ENCODE measurements at regions not wholly inside any gene's neighbourhood (a gene's known extent, or its start where the extent isn't known, plus 50 kb on each side); places are given as distances from the start of the nearest gene placed in this dataset.

- no peak for DNase-seq (ENCODE audit: extremely low read depth in 1 of 2, low read depth in 1 of 2)
These were observed 319.4 kb upstream of the NR2F2 start for GRCh38 chr15:96011136-96011535.

- no peak for DNase-seq (ENCODE audit: extremely low read depth in 1 of 2, low read depth in 1 of 2)
These were observed 315.6 kb upstream of the NR2F2 start for GRCh38 chr15:96014939-96015338.

DNA sequence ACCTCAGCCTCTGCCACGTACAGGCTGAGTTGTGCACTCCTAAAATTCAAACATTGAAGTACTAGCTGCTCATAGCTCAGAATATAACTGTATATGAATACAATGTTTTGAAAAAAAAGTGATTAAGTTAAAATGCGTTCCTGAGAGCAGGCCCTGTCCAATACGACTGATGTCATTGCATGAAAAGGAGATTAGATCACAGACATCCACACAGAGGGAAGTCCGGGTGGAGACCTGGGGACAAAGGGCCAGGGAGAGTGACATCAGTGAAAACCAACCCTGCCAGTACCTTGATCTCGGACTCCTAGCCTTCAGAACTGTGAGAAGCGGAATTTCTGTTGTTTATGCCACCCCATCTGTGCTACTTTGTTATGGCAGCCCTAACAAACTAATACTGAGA is 311.4 kb upstream of the NR2F2 start:
- DNase-seq (ENCODE audit: extremely low read depth in 1 of 2, low read depth in 1 of 2): no peak

- DNase-seq (ENCODE audit: extremely low read depth in 1 of 2, low read depth in 1 of 2): no peak
These were observed 310.4 kb upstream of the NR2F2 start for GRCh38 chr15:96020133-96020532.

- no peak for DNase-seq (ENCODE audit: extremely low read depth in 1 of 2, low read depth in 1 of 2)
These were observed 309.7 kb upstream of the NR2F2 start for GRCh38 chr15:96020797-96021196.

DNA sequence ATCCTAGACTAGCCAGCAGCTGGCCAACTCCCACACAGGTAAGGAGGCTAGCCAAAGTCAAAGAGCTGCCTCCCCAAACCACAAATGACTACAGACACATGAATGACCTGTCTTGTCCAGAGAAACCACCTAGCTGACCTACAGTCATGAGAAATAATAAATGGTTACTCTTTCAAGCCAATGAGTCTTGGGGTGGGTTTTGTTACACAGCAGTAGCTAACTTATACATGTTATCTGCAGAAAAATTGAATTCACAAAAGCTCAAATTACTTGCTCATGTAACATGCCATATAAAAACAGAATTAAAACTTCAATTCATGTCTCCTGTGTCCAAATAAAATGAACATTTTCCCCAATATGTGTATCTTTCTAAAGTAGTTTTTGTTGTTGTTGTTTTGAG is 307.4 kb upstream of the NR2F2 start:
- no peak for DNase-seq (ENCODE audit: extremely low read depth in 1 of 2, low read depth in 1 of 2)

- no peak for DNase-seq (ENCODE audit: extremely low read depth in 1 of 2, low read depth in 1 of 2)
These were observed 303.0 kb upstream of the NR2F2 start for GRCh38 chr15:96027501-96027900.

- DNase-seq (ENCODE audit: extremely low read depth in 1 of 2, low read depth in 1 of 2): no peak
These were observed 301.9 kb upstream of the NR2F2 start for GRCh38 chr15:96028620-96029019.

- DNase-seq (ENCODE audit: extremely low read depth in 1 of 2, low read depth in 1 of 2): no peak
These were observed 301.3 kb upstream of the NR2F2 start for GRCh38 chr15:96029172-96029571.

DNA sequence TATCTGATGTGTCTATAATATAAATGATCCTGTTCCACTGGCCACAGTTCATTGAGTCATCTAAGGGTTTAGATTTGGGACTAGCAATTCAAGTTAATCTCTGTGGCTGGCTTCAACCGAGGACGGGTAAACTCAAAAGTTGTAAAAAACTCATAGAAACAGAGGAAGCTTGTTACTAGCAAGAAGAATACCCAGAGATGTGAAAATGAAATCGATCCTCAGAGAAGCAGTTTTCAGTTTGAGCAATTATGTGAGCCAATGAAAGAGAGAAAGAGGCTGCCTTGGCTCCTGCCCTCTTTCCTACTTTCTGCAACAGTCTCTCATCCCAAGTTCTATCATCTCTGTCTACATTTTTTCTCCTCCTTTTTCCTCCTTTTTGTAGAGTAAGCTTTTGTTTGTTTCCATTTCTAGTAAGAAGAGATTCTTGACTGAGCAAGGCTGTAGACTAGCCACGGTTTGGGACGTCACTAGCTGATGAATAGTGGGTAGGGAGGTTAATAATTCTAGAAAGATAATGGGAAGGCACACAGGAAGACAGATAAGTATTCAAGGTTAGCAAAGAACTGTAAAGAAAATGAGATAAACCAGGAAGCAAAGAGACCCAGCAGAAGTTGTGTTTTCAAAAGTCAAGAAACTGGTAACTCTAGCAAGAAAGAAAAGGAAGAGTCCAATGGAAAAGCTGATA is 298.9 kb upstream of the NR2F2 start:
- no peak for DNase-seq (ENCODE audit: extremely low read depth in 1 of 2, low read depth in 1 of 2)

- no peak for DNase-seq (ENCODE audit: extremely low read depth in 1 of 2, low read depth in 1 of 2)
These were observed 295.4 kb upstream of the NR2F2 start for GRCh38 chr15:96035091-96035490.

DNA sequence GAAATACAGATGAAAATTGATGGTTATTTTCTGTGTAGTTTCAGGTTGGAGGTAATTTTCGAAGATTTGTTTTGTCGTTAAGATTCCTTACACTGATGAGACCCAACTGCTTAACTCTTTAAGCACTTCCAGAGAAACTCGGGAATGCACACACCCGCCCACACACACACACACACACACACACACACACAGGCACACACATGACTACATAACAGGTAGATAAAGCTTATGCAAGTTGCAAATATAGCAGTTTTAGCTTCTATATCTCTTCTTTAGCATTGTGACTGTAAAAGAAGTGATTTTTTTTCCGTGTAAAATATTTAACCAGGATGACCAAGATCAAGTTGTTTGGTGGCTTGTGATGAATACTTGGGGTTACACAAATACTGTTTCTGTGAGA is 294.9 kb upstream of the NR2F2 start:
- no peak for DNase-seq (ENCODE audit: extremely low read depth in 1 of 2, low read depth in 1 of 2)

DNA sequence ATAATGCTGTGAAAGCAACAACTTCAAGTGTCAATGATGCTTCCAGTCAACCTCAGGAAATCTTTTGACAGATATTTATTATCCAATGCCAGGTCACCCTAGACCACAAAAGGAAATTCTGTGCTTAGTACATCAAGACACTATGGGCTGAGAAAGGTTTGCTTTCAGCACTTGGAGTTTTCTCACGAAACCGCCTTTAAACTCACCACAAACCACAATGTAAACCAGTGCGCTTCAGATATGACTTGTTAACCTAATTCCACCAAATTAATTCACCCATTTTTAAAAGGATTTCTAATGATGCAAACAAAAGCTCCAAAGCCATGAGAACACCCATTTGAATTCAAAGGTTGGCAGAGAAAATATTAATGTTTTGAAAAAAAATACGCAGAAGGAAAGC is 292.9 kb upstream of the NR2F2 start:
- DNase-seq (ENCODE audit: extremely low read depth in 1 of 2, low read depth in 1 of 2): no peak

DNA sequence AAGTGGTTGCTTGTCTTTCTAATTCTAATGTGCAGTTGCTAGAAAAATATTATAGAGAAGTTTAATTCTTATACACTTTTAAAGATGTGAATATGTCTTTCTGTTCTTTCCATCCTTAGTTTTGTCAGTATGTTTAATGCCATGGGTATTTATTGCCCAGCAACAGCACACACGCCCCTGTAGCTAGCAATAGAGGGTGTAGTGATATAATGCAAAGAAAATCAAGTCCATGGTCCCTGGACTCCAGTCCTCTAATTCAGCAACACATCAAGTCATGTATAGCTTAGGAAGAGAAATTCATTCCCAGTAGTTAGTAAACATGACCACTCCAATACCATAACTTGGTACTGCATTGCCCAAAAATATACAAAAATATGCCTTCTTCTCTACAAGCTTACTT is 292.4 kb upstream of the NR2F2 start:
- no peak for DNase-seq (ENCODE audit: extremely low read depth in 1 of 2, low read depth in 1 of 2)

GRCh38 chr15:96038650-96039049 is 291.9 kb upstream of the NR2F2 start:
- DNase-seq (ENCODE audit: extremely low read depth in 1 of 2, low read depth in 1 of 2): no peak

DNA sequence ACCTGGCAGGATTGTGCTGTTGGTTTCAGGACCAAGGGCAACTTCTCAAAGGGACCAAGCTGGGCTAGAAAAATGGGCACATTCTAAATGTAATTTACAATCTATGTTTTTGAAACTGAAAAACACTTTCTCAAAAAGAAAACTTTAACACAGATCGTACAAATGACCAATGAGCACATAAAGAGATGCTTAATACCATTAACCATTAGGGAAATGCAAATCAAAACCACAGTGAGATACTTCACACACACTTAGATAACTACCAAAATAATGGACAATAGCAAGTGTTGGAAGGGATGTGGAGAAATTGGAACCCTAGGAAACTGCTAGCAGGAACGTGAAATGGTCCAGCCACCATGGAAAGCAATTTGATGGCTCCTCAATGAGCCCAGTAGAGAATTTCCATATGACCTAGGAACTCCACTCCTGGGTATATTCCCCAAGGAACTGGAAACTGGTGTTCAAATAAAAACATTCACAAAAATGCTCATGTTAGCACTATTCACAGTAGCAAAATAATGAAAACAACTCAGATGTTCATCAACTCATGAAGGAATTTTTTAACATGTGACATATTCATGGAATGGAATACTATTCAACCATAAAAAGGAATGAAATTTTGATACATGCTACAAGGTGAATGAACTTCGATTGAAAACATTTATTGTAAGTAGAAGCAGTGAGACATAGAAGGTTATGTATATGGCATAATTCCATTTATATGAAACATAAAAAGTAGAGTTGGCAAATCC is 288.3 kb upstream of the NR2F2 start:
- DNase-seq (ENCODE audit: extremely low read depth in 1 of 2, low read depth in 1 of 2): no peak

GRCh38 chr15:96042734-96043224 is 287.7 kb upstream of the NR2F2 start:
- DNase-seq (ENCODE audit: extremely low read depth in 1 of 2, low read depth in 1 of 2): no peak

- DNase-seq (ENCODE audit: extremely low read depth in 1 of 2, low read depth in 1 of 2): no peak
These were observed 286.8 kb upstream of the NR2F2 start for GRCh38 chr15:96043591-96044171.

- no peak for DNase-seq (ENCODE audit: extremely low read depth in 1 of 2, low read depth in 1 of 2)
These were observed 283.8 kb upstream of the NR2F2 start for GRCh38 chr15:96046620-96047240.

- no peak for DNase-seq (ENCODE audit: extremely low read depth in 1 of 2, low read depth in 1 of 2)
These were observed 283.1 kb upstream of the NR2F2 start for GRCh38 chr15:96047255-96047931.

DNA sequence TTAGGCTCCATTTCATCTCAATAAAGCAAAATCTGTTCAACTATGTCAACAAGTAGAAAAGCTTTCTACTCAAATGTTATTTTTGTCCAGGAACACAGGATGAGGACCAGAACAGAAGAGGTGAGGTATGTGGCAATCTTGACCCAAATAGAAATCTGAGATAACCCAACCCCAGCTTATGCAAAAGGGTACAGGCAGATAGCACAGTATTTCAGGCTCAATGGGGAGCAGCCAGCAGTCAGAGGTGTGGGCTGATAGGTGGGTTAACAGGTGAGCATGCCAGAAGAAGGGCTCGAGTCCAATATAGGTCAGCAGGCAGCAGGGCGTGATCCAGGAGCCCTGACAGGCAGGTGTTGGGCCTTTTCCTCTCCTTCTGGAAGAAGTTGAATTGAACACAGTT is 281.2 kb upstream of the NR2F2 start:
- DNase-seq (ENCODE audit: extremely low read depth in 1 of 2, low read depth in 1 of 2): no peak

All from activated CD8-positive, alpha-beta memory T cell treated with anti-CD3 and anti-CD28 coated beads for 1 hour (primary cell).